ENCODE measurements at regions not wholly inside any gene's neighbourhood (a gene's known extent, or its start where the extent isn't known, plus 50 kb on each side); places are given as distances from the start of the nearest gene placed in this dataset.

GRCh38 chr3:177510693-177511216, 313.5 kb upstream of the TBL1XR1 start:
- DNase-seq (ENCODE audit: low read depth in 2 of 2): no peak

- no peak for DNase-seq (ENCODE audit: low read depth in 2 of 2)
Observed at GRCh38 chr3:177512945-177513814, 315.9 kb upstream of the TBL1XR1 start.

DNA sequence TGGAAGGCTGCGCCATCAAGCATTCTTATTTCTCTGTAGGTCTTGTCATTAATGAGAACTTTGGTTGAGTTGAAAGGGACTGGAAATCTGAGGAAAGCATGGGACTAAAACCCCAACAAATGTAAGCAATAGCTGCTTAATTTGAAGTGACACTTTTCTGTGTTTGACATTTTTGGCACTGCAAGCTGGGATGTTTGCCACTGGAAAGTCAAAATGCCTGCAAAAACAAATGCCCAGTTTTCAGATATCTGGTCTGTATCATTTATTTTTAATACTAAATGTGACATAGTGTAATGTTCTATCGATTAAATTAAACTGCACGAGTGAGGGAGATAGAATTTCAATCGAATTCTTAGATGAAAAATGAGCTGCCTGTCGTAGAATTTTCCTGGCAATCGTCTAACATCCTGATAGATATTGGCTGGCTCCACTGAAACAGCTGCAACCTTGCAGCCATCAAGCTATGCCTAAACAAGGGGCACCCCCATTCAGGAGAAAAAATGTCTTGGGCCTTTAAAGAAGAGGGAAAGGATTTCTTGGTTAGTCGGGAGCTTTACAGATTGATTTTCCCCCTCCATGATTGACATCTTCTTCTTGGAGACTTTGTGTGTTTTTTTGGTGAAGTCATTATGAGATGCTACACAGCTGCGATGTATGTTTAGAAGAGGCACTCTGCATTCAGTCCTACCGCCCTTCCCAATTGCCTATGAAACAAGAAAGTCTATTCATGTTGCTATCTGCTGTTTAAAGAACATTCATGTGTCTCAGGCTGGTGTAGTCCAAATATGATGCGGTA, 316.7 kb upstream of the TBL1XR1 start:
- DNase-seq (ENCODE audit: low read depth in 2 of 2): no peak

DNA sequence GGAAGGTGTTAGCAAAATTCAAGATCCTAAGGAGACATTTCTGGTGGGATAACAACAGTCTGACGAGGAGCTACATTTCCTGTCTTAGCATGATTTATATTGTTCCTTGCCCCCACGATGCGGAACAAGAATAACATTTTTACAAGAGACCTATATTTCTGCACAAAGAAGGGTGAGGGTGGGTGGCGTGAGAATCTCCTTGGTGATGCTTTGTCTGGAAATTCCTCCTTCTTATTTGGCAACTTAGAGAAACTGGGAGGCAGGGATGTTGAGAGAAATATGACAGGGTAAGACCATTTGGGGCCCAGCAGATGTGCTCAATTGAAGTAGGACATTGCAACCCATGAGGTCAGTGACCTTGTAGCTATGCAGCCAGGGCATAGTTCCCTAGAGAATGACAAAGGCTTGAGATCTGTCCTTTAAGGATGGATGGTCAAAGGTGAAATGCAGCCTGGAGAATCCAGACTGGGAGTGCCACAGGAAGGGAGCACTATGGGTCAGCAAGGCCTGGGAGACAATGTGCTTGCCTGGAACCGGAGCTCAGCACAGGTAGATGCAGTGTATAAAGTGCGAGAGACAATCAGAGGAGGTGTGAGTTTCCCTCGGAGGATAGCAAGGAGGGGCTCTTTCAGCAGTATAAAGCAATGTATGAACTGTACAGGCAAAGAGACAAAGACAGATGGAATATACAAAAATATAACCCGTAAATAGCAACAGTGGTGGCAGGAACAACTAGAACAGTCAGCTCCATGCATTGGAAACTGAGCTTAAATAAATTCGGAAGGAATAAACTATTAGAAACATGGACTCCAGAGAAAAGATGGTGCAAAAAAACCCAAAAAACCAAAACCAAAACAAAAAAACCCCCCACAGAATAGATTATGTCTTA, 317.6 kb upstream of the TBL1XR1 start:
- no peak for DNase-seq (ENCODE audit: low read depth in 2 of 2)

DNA sequence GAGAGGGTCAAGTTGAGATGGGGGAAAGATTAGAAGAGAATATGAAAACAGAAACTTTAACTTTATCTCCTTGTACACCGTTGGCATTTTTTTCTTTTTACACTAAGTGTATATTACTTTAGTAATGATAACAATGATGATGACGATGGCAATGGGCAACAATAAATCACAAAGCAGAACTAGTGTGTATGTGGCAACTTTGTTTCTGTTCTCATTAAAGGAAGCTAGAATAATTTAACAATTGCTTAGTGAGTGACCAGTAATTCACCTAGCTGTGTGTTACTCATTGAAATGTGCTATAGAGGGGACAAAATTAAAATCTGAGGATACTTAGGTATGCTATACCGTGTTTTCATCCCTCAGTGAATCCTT, 318.5 kb upstream of the TBL1XR1 start:
- DNase-seq (ENCODE audit: low read depth in 2 of 2): no peak

DNA sequence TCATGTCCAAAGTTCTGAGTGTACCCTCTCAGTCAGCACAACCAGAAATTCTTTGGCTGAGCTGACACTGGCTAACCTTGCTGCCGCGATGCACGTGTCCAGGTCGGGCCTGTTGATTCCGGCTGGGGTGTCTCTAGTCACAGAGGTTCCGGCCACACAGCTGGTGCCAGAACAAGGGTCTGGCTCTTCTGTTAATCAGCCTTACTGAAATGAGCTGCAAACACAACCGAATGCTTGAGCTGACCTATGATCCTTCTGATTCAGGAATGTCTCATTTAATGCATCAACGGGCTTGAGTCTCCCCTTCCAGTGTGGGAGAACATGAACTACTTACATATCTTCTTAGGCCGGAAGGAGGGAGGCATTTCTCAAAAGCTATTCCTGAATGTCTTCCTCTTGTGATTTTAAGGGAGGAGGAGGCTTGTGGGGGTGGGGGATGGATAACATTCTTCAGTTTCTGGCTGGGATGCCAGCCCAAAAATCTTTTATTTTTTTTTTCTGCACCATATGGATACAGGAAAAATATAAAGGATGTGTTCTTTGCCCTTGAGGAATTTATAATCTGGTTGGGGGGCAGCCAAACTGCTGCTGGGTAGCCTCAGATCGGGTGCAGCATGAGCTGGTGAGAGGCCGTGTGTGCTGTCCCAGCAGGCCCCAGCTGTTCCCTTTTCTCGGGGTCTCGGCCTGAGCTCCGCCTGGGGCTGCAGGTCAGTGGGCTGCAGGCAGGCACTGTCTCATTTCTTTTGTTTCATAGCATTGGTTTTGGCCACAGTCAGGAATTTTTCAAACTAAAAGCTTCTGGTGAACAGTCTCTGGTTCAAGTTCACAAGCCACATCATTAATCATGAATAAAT, 319.1 kb upstream of the TBL1XR1 start:
- DNase-seq (ENCODE audit: low read depth in 2 of 2): no peak

- DNase-seq (ENCODE audit: low read depth in 2 of 2): no peak
Observed at GRCh38 chr3:177517906-177518305, 320.6 kb upstream of the TBL1XR1 start.

DNA sequence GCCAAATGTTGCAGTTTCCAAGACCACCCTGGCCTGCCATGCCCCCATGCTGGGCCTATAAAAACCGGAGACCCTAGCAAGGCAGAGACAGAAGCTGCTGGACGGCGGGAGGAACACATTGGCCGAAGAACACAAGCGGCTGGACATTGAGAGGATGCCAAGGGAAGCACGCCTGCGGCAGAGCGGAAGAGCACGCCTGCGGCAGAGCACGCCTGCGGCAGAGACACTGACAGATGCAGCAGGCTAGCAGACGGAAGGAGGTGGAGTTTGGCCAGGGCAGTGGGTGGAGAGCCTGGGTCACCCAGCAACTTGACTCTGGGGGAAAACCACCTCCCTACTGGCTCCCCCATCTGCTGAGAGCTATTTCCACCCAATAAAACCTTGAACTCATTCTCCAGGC, 322.3 kb upstream of the TBL1XR1 start:
- DNase-seq (ENCODE audit: low read depth in 2 of 2): no peak

DNA sequence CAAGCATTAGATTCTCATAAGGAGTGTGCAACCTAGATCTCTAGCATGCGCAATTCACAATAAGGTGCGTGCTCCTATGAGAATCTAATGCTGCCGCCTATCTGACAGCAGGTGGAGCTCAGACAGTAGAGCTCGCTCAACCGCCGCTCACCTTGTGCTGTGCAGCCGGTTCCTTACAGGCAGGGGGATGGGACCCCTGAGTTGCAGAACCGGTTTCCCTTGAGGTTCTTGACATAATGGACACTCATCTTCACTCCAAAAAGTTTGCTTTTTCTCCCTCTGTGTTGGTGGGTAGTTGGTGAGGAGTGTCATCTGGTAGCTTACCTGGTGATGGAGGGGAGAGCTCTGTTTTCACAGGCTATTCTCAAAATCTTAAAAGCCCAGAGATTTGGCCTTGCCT, 324.0 kb upstream of the TBL1XR1 start:
- DNase-seq (ENCODE audit: low read depth in 2 of 2): no peak

GRCh38 chr3:177522051-177522450, 324.8 kb upstream of the TBL1XR1 start:
- DNase-seq (ENCODE audit: low read depth in 2 of 2): no peak

- DNase-seq (ENCODE audit: low read depth in 2 of 2): no peak
Observed at GRCh38 chr3:177523067-177523675, 325.9 kb upstream of the TBL1XR1 start.

DNA sequence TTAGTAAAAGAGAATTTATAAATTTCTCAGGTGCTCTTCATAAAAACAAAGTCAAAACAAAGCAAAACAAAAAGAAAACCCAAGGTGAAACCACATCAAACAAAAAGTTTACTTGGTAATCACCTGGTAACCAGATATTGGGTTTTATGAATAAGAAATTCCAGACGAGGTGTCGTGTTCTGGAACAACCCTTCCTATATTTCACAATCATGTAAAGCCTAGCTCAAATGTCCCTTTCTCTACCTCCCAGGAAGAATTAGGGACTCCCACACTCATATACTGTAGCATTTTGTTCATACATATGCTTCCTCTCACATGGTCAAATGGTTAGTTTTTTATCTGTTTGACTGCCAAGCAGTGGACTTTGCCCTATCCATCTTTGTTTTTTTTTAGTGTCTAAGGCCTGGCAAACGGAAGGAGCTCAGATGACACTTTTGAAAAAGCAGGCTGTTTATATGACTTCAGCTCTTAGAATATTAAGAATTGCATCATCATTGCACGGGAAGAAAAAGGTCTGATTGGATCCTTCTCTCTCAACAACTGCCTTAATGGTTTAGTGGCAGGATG, 326.7 kb upstream of the TBL1XR1 start:
- DNase-seq (ENCODE audit: low read depth in 2 of 2): no peak

- DNase-seq (ENCODE audit: low read depth in 2 of 2): no peak
Observed at GRCh38 chr3:177524742-177525141, 327.5 kb upstream of the TBL1XR1 start.

DNA sequence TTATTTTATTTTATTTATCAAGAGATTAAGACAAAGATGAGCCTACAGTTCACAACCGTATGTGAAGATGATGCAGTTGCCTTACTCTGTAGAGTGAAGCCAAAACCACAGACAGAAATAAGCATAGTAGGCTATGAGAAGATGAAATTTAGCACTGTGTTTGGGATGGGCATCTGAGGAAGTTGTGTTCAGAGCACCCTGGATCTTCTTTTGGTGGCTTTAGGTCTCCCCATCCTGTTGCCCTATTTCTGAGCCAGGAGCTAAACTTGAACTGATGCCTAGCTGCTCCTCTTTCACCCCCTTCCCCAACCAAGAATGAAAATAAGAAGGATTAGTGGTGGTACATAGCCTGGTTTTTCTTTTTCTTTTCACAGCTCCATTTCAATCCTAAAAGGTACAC, 328.1 kb upstream of the TBL1XR1 start:
- no peak for DNase-seq (ENCODE audit: low read depth in 2 of 2)

GRCh38 chr3:177525987-177526712, 328.9 kb upstream of the TBL1XR1 start:
- DNase-seq (ENCODE audit: low read depth in 2 of 2): no peak

DNA sequence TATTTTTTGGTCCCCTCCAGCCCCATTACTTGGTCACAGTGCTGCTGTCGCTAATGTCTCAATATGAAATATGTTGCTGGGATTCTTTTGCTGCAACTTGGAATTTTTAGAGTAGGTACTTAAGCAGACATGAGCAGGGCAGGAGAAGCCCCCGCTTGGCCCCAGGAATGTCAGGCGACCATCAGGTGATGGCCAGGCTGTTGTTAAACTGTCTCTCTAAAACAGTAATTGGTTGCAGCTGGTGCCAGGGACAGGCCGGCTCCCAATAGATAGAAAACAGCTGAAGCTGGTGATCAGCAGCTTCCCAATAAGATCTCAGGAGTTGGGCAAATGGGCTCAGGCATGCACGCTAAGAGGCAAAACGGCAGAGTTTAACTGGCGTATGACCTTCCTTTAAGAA, 329.9 kb upstream of the TBL1XR1 start:
- DNase-seq (ENCODE audit: low read depth in 2 of 2): no peak

GRCh38 chr3:177528306-177529070, 331.2 kb upstream of the TBL1XR1 start:
- DNase-seq (ENCODE audit: low read depth in 2 of 2): no peak

GRCh38 chr3:177529071-177529550, 331.8 kb upstream of the TBL1XR1 start:
- DNase-seq (ENCODE audit: low read depth in 2 of 2): no peak
